Trophoblast cell (in vitro differentiated cells and primary cell): ENCODE measurements at regions not wholly inside any gene's neighbourhood (a gene's known extent, or its start where the extent isn't known, plus 50 kb on each side); places are given as distances from the start of the nearest gene placed in this dataset.

Source experiments
- DNase-seq, 2 donors: peaks; one replicate each; pipeline ENCODE4 v3.0.0-alpha.2; 2016
- H2AFZ ChIP-seq: 2 replicates; pipeline ENCODE4 v1.6.1; 2013; ENCODE audit warnings: low read length, moderate library complexity, mild to moderate bottlenecking; ENCODE audit not compliant: insufficient read depth, poor library complexity
- H2AK5ac ChIP-seq: 2 replicates; pipeline ENCODE4 v1.6.1; 2013; ENCODE audit warnings: mild to moderate bottlenecking, low read length
- H2BK120ac ChIP-seq: 2 replicates; pipeline ENCODE4 v1.6.1; 2013; ENCODE audit warnings: low read length, mild to moderate bottlenecking, moderate library complexity; ENCODE audit not compliant: insufficient read depth, poor library complexity
- H2BK12ac ChIP-seq: 2 replicates; pipeline ENCODE4 v1.6.1; 2013; ENCODE audit warnings: mild to moderate bottlenecking, low read length, moderate library complexity
- H2BK5ac ChIP-seq: 2 replicates; pipeline ENCODE4 v1.6.1; 2013; ENCODE audit warnings: low read length, low read depth, moderate library complexity, mild to moderate bottlenecking; ENCODE audit not compliant: poor library complexity
- H3K14ac ChIP-seq: 2 replicates; pipeline ENCODE4 v1.6.1; 2013; ENCODE audit warnings: mild to moderate bottlenecking, low read length
- H3K18ac ChIP-seq: 2 replicates; pipeline ENCODE4 v1.6.1; 2013; ENCODE audit warnings: mild to moderate bottlenecking, low read length
- H3K23ac ChIP-seq: 2 replicates; pipeline ENCODE4 v1.6.1; 2013; ENCODE audit warnings: low read length
- H3K27ac ChIP-seq: 2 replicates; pipeline ENCODE4 v1.5.1; 2013; ENCODE audit warnings: low read depth, mild to moderate bottlenecking, inconsistent platforms, low read length, moderate library complexity
- H3K27me3 ChIP-seq: 2 replicates; pipeline ENCODE4 v1.6.1; 2013; ENCODE audit warnings: inconsistent platforms, mild to moderate bottlenecking, low read length, moderate library complexity; ENCODE audit not compliant: insufficient read depth
- H3K36me3 ChIP-seq, 2 experiments: 1 replicate in 1 of 2; 2 replicates in 1 of 2; pipeline ENCODE4 v1.6.1; 2013; ENCODE audit warnings: low read length in 2 of 2, mild to moderate bottlenecking in 2 of 2, moderate library complexity in 1 of 2; ENCODE audit not compliant: insufficient read depth in 2 of 2, control insufficient read depth in 1 of 2
- H3K4ac ChIP-seq: 2 replicates; pipeline ENCODE4 v1.6.1; 2013; ENCODE audit warnings: low read depth, mild to moderate bottlenecking, low read length, moderate library complexity
- H3K4me1 ChIP-seq, 2 experiments: 1 replicate in 1 of 2; 2 replicates in 1 of 2; pipeline ENCODE4 v1.6.1; 2013; ENCODE audit warnings: low read length in 2 of 2, mild to moderate bottlenecking in 2 of 2, moderate library complexity in 1 of 2; ENCODE audit not compliant: insufficient read depth in 2 of 2, control insufficient read depth in 1 of 2
- H3K4me2 ChIP-seq: 2 replicates; pipeline ENCODE4 v1.6.1; 2013; ENCODE audit warnings: inconsistent platforms, mild to moderate bottlenecking, low read length, moderate library complexity
- H3K4me3 ChIP-seq: 2 replicates; pipeline ENCODE4 v1.5.1; 2013; ENCODE audit warnings: mild to moderate bottlenecking, low read depth, low read length, inconsistent platforms
- H3K79me1 ChIP-seq: one replicate; pipeline ENCODE4 v1.6.1; 2013; ENCODE audit warnings: low read length
- H3K79me2 ChIP-seq: 2 replicates; pipeline ENCODE4 v1.6.1; 2013; ENCODE audit warnings: low read length, mild to moderate bottlenecking; ENCODE audit not compliant: control insufficient read depth, insufficient read depth, poor library complexity
- H3K9ac ChIP-seq: 2 replicates; pipeline ENCODE4 v1.6.1; 2013; ENCODE audit warnings: mild to moderate bottlenecking, low read length
- H3K9me3 ChIP-seq: 2 replicates; pipeline ENCODE4 v1.6.1; 2013; ENCODE audit warnings: low read depth, mild to moderate bottlenecking, control low read depth, inconsistent platforms, low read length; ENCODE audit not compliant: insufficient read depth
- H4K12ac ChIP-seq: 2 replicates; pipeline ENCODE4 v1.6.1; 2013; ENCODE audit warnings: low read depth, mild to moderate bottlenecking, low read length, moderate library complexity
- H4K8ac ChIP-seq: 2 replicates; pipeline ENCODE4 v1.6.1; 2013; ENCODE audit warnings: low read depth, mild to moderate bottlenecking, low read length, moderate library complexity
- H4K91ac ChIP-seq: one replicate; pipeline ENCODE4 v1.6.1; 2013; ENCODE audit warnings: low read depth, mild to moderate bottlenecking, low read length, moderate library complexity
- WGBS: extraction: QIAGEN DNeasy Blood & Tissue Kit; methylation state at CpG from one replicate; pipeline ENCODE4 v1.1.7; 2013; ENCODE audit warnings: missing lambda C conversion rate; ENCODE audit not compliant: insufficient read length, insufficient coverage; ENCODE audit errors: extremely low coverage; 5-methylcytosine and 5-hydroxymethylcytosine counted together

- Histone ChIP-seq H3K4me3 (no peak overlapping the region), H3K9ac (no peak overlapping the region), H3K14ac (no peak overlapping the region), H4K91ac (no peak overlapping the region), H3K4me1 (no peaks in the 10 kb centered on the region), H3K27ac (no peak overlapping the region), H2BK120ac (no peak overlapping the region), H2AK5ac (no peak overlapping the region), H3K36me3 (no peaks in the 10 kb centered on the region), H3K18ac (no peak overlapping the region), H2BK5ac (no peak overlapping the region), H3K9me3 (no peaks in the 10 kb centered on the region), H4K12ac (no peak overlapping the region), H3K23ac (no peak overlapping the region), H3K79me2 (no peaks in the 10 kb centered on the region), H3K79me1 (no peaks in the 10 kb centered on the region), H2AFZ (no peak overlapping the region), H3K4ac (no peak overlapping the region), H3K27me3 (no peaks in the 10 kb centered on the region), H3K4me2 (no peak overlapping the region), H2BK12ac (no peak overlapping the region), H4K8ac (no peak overlapping the region)
- WGBS = no CpG with 5 or more reads among the region's 3 CpGs
- no peak for DNase-seq
Observed at GRCh38 chr6:113735491-113735890, 121.7 kb upstream of the MARCKS start.

- Histone ChIP-seq H3K4ac (no peak overlapping the region), H3K14ac (no peak overlapping the region), H4K8ac (no peak overlapping the region), H3K36me3 (no peaks in the 10 kb centered on the region), H3K9me3 (no peaks in the 10 kb centered on the region), H3K9ac (no peak overlapping the region), H2BK5ac (no peak overlapping the region), H3K4me2 (no peak overlapping the region), H3K27ac (no peak overlapping the region), H4K91ac (no peak overlapping the region), H3K4me3 (no peak overlapping the region), H3K27me3 (no peaks in the 10 kb centered on the region), H3K23ac (no peak overlapping the region), H3K18ac (no peak overlapping the region), H3K79me1 (no peaks in the 10 kb centered on the region), H2BK12ac (no peak overlapping the region), H3K4me1 (no peaks in the 10 kb centered on the region), H4K12ac (no peak overlapping the region), H2BK120ac (no peak overlapping the region), H3K79me2 (no peaks in the 10 kb centered on the region), H2AFZ (no peak overlapping the region), H2AK5ac (no peak overlapping the region)
- no peak for DNase-seq
Observed at GRCh38 chr6:113736978-113737377, 120.2 kb upstream of the MARCKS start.

- H3K79me1 ChIP-seq = no peaks in the 10 kb centered on the region
- H3K36me3 ChIP-seq = no peaks in the 10 kb centered on the region
- no peak overlapping the region for H2AFZ ChIP-seq
- H3K27me3 ChIP-seq = no peaks in the 10 kb centered on the region
- H4K91ac ChIP-seq = no peak overlapping the region
- no peak overlapping the region for H3K4me3 ChIP-seq
- H3K79me2 ChIP-seq = no peaks in the 10 kb centered on the region
- H3K4ac ChIP-seq = no peak overlapping the region
- H3K18ac ChIP-seq = no peak overlapping the region
- H3K27ac ChIP-seq = no peak overlapping the region
- no peak overlapping the region for H2BK120ac ChIP-seq
- no peak overlapping the region for H2AK5ac ChIP-seq
- peak; percentile 66 to 80 for DNase-seq
- no peak overlapping the region for H2BK5ac ChIP-seq
- no peak overlapping the region for H3K14ac ChIP-seq
- no peaks in the 10 kb centered on the region for H3K9me3 ChIP-seq
- no CpG with 5 or more reads among the region's 4 CpGs for WGBS
- no peak overlapping the region for H3K9ac ChIP-seq
- no peak overlapping the region for H4K8ac ChIP-seq
- H3K23ac ChIP-seq = no peak overlapping the region
- no peaks in the 10 kb centered on the region for H3K4me1 ChIP-seq
- H2BK12ac ChIP-seq = no peak overlapping the region
- H4K12ac ChIP-seq = no peak overlapping the region
- H3K4me2 ChIP-seq = no peak overlapping the region
Observed at GRCh38 chr6:113739041-113739655, 118.0 kb upstream of the MARCKS start.

GRCh38 chr6:113741651-113742050, 115.5 kb upstream of the MARCKS start:
- H3K14ac ChIP-seq = no peak overlapping the region
- no peak overlapping the region for H2AK5ac ChIP-seq
- H2AFZ ChIP-seq = no peak overlapping the region
- H3K9me3 ChIP-seq = no peaks in the 10 kb centered on the region
- H2BK120ac ChIP-seq = no peak overlapping the region
- H3K4me2 ChIP-seq = no peak overlapping the region
- no peak overlapping the region for H3K23ac ChIP-seq
- H3K27me3 ChIP-seq = no peaks in the 10 kb centered on the region
- no peak overlapping the region for H2BK12ac ChIP-seq
- H3K4me3 ChIP-seq = no peak overlapping the region
- H4K91ac ChIP-seq = no peak overlapping the region
- H3K27ac ChIP-seq = no peak overlapping the region
- no peaks in the 10 kb centered on the region for H3K4me1 ChIP-seq
- no peak overlapping the region for H3K9ac ChIP-seq
- H3K79me2 ChIP-seq = no peaks in the 10 kb centered on the region
- H4K12ac ChIP-seq = no peak overlapping the region
- no peak overlapping the region for H4K8ac ChIP-seq
- H3K79me1 ChIP-seq = no peaks in the 10 kb centered on the region
- no peak for DNase-seq
- no peak overlapping the region for H3K18ac ChIP-seq
- H3K4ac ChIP-seq = no peak overlapping the region
- H3K36me3 ChIP-seq = no peaks in the 10 kb centered on the region
- no peak overlapping the region for H2BK5ac ChIP-seq
